ENCODE measurements at regions not wholly inside any gene's neighbourhood (a gene's known extent, or its start where the extent isn't known, plus 50 kb on each side); places are given as distances from the start of the nearest gene placed in this dataset.

DNA sequence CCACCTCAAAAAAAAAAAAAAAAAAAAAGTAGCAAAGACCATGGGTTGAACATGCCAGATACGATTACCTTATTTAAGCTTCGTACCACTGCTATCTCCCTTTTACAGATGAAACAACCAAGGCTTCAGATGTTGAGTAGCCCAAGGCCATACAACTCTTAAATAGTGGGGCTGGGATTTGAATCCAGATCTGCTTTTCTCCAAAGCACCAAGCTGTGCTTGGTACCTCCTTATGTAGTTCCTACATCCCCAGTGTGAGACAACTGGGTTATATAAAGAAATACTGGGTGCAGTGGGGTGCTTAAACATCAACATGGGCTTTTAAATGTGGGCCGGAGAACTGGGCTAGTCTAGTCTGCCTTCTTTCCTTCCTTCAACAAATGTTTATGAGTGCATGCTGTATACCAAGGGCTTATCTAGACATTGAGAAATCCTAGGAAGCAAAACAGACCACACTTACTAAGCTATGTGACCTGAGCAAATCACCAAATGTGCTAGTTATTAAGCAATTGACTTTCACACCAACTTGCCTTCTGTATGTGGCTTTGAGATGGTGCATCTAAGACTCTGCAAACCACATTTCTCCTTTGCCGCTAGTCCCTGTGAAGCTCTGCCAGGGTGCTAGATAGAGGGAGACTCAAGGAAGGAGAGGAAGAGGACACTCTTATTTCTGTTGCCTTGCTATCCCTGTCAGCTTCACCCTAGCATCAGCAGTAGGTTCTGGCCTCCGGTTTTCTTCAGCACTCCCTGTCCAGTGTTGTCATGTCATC is 201.4 kb upstream of the FOXN2 start:
- TF ChIP-seq, protein P1, sequence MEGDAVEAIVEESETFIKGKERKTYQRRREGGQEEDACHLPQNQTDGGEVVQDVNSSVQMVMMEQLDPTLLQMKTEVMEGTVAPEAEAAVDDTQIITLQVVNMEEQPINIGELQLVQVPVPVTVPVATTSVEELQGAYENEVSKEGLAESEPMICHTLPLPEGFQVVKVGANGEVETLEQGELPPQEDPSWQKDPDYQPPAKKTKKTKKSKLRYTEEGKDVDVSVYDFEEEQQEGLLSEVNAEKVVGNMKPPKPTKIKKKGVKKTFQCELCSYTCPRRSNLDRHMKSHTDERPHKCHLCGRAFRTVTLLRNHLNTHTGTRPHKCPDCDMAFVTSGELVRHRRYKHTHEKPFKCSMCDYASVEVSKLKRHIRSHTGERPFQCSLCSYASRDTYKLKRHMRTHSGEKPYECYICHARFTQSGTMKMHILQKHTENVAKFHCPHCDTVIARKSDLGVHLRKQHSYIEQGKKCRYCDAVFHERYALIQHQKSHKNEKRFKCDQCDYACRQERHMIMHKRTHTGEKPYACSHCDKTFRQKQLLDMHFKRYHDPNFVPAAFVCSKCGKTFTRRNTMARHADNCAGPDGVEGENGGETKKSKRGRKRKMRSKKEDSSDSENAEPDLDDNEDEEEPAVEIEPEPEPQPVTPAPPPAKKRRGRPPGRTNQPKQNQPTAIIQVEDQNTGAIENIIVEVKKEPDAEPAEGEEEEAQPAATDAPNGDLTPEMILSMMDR (IDR thresholded peaks at IDR 0.05; ENCODE audit: borderline replicate concordance, insufficient read depth, low read depth, low read length) = no peak
- H3K4me3 ChIP-seq (ENCODE audit: low read depth, low read length) = no peak overlapping the region

DNA sequence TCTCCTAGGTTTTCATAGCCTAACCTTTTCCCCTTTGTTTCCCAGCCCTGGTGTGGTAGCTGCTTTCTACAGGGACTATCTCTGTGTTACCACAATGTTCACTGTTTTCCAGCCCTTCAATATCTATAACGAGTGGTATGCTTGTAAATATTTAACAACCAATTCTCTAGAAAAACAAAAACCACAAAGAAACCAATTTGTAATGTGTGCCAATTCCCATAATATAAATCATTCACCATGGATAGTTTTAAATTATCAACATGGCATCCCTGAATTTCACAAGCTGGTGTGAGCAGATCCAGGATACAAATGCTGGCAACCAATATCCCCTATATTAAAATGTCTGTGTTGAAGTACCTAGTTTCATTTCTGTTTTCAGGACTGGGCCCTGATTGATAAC is 200.7 kb upstream of the FOXN2 start:
- TF ChIP-seq, protein P1 (IDR thresholded peaks at IDR 0.05; ENCODE audit: borderline replicate concordance, insufficient read depth, low read depth, low read length) = no peak
- H3K4me3 ChIP-seq (ENCODE audit: low read depth, low read length) = no peak overlapping the region

DNA sequence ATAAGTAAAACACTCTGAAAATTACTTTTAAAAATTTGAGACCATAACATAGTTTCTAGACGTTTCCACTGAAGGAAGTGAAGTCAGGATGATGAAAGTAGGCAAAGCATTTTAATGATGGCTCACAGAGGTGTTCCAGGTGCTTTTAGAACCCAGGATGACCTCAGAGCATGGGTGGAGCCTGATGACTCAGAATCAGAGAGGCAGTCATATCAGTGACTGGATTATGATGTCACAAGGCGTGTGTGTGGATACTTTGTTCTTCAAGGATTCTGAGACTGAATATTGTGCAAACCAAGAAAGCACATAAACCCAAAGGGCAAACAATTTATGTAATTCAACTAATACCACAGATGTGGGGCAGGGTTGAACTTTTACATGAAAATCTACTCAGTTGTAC is 200.2 kb upstream of the FOXN2 start:
- TF ChIP-seq, protein P1 (IDR thresholded peaks at IDR 0.05; ENCODE audit: borderline replicate concordance, insufficient read depth, low read depth, low read length) = no peak
- H3K4me3 ChIP-seq (ENCODE audit: low read depth, low read length) = no peak overlapping the region

DNA sequence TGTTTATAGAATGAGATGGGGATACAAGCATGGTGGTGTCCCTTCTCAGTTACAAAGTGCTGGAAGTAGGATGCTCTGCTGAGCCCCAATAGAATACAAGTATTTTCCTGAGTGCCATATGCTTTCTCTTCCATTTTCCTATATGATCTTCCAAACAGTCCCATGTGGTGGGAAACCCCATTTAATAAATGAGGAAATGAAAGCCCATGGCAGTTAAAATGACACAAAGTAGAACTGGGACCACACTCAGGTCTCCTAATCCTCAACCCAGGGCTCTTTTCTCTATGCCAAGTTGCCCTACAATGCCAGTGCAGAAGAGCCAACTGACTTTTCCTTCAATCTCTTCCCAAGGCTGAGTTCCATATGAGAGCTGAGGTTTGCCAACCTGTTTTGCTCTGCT is 198.0 kb upstream of the FOXN2 start:
- no peak overlapping the region for H3K4me3 ChIP-seq (ENCODE audit: low read depth, low read length)
- TF ChIP-seq, protein P1 (IDR thresholded peaks at IDR 0.05; ENCODE audit: borderline replicate concordance, insufficient read depth, low read depth, low read length) = no peak

DNA sequence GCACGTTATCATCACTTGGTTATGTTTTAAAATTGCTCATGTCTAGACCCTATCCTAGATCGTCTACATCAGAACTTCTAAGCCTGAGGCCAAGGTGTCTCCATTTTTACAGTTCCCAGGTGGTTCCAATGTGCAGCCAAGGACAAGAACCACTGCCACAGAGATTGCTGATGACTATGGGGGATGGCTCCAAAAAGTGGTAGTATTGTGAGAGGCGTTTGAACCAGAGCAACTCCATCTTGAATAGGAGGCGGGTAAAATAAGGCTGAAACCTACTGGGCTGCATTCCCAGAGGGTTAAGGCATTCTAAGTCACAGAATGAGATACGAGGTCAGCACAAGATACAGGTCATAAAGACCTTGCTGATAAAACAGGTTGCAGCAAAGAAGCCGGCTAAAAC is 195.6 kb upstream of the FOXN2 start:
- TF ChIP-seq, protein P1 (IDR thresholded peaks at IDR 0.05; ENCODE audit: borderline replicate concordance, insufficient read depth, low read depth, low read length) = no peak
- no peak overlapping the region for H3K4me3 ChIP-seq (ENCODE audit: low read depth, low read length)

DNA sequence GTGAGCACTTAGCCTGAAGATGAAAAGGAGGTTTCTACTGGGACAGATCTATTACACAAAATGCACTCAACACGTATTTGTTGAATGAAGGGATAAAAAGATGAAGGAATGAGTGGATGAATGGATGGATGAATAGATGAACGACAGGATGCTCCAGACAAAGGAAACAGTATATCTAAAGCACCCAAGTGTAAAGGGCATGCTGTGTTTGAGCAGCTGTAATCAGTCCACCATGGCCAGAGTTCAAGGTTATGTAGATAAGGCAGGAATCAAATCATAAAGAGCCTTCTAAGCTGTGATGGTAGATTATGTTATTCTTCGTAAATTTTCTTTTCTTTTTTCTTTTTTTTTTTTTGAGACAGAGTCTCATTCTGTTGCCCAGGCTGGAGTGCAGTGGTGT is 194.4 kb upstream of the FOXN2 start:
- TF ChIP-seq, protein P1 (IDR thresholded peaks at IDR 0.05; ENCODE audit: borderline replicate concordance, insufficient read depth, low read depth, low read length) = no peak

DNA sequence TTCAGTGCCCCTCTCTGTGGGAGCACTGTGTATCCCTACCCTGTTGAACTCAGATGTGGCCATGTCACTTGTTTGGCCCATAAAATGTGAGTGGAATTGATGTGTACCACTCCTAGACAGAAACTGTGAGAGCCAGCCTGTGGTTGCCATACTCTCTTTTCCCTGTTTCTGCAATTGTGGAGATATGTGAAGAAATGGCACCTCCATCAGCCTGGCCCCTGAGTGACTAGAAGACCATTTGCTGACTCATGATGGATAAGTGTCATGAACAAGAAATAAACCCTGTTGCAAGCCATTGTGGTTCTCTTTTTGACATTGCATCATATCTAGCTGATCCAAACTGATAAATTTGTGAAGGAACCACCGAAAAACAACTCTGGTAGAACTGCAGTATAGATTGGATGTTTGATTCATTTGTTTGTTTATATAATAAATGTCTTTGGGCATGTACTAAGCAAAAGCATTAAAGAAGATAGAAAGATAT is 193.7 kb upstream of the FOXN2 start:
- TF ChIP-seq, protein P1 (IDR thresholded peaks at IDR 0.05; ENCODE audit: borderline replicate concordance, insufficient read depth, low read depth, low read length) = no peak

More for the DNA sequence above, 194.4 kb upstream of the FOXN2 start:
- H3K4me3 ChIP-seq (ENCODE audit: low read depth, low read length) = no peak overlapping the region

More for the DNA sequence above, 193.7 kb upstream of the FOXN2 start:
- H3K4me3 ChIP-seq (ENCODE audit: low read depth, low read length) = no peak overlapping the region
